ENCODE measurements at regions not wholly inside any gene's neighbourhood (a gene's known extent, or its start where the extent isn't known, plus 50 kb on each side); places are given as distances from the start of the nearest gene placed in this dataset.
"Not testable (repeated sequence)": the region's sequence is repeated elsewhere in the genome, so short reads cannot be mapped to it uniquely, and the experiment has no call there.

GRCh38 chrX:96591421-96591820, 93.2 kb upstream of the DIAPH2 start:
- TF ChIP-seq, protein P1, sequence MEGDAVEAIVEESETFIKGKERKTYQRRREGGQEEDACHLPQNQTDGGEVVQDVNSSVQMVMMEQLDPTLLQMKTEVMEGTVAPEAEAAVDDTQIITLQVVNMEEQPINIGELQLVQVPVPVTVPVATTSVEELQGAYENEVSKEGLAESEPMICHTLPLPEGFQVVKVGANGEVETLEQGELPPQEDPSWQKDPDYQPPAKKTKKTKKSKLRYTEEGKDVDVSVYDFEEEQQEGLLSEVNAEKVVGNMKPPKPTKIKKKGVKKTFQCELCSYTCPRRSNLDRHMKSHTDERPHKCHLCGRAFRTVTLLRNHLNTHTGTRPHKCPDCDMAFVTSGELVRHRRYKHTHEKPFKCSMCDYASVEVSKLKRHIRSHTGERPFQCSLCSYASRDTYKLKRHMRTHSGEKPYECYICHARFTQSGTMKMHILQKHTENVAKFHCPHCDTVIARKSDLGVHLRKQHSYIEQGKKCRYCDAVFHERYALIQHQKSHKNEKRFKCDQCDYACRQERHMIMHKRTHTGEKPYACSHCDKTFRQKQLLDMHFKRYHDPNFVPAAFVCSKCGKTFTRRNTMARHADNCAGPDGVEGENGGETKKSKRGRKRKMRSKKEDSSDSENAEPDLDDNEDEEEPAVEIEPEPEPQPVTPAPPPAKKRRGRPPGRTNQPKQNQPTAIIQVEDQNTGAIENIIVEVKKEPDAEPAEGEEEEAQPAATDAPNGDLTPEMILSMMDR (IDR thresholded peaks at IDR 0.05; ENCODE audit: low read length, missing control alignments): no peak
- DNase-seq (ENCODE audit: low read depth): peak; percentile 8
- H3K4me3 ChIP-seq (replicated peaks; ENCODE audit: low read depth, low read length): no peak overlapping the region

DNA sequence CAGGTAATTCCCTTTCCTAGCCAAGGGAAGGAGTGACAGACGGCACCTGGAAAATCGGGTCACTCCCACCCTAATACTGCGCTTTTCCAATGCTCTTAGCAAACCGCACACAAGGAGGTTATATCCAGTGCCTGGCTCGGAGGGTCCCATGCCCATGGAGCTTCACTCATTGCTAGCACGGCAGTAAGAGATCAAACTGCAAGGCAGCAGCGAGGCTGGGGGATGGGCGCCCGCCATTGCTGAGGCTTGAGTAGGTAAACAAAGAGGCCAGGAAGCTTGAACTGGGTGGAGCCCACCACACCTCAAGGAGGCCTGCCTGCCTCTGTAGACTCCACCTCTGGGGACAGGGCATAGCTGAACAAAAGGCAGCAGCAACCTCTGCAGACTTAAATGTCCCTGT, 86.8 kb upstream of the DIAPH2 start:
- not testable (repeated sequence) for DNase-seq (ENCODE audit: low read depth); H3K4me3 ChIP-seq (replicated peaks; ENCODE audit: low read depth, low read length)

GRCh38 chrX:96611619-96612362, 72.9 kb upstream of the DIAPH2 start:
- DNase-seq (ENCODE audit: low read depth): peak; percentile 39
- TF ChIP-seq, protein P1 (IDR thresholded peaks at IDR 0.05; ENCODE audit: low read length, missing control alignments): no peak

GRCh38 chrX:96615448-96615847, 69.2 kb upstream of the DIAPH2 start:
- no peak overlapping the region for H3K4me3 ChIP-seq (replicated peaks; ENCODE audit: low read depth, low read length)
- DNase-seq (ENCODE audit: low read depth): peak; percentile 3
- TF ChIP-seq, protein P1 (IDR thresholded peaks at IDR 0.05; ENCODE audit: low read length, missing control alignments): no peak

More at GRCh38 chrX:96611619-96612362, 72.9 kb upstream of the DIAPH2 start:
- H3K4me3 ChIP-seq (replicated peaks; ENCODE audit: low read depth, low read length): no peak overlapping the region

DNA sequence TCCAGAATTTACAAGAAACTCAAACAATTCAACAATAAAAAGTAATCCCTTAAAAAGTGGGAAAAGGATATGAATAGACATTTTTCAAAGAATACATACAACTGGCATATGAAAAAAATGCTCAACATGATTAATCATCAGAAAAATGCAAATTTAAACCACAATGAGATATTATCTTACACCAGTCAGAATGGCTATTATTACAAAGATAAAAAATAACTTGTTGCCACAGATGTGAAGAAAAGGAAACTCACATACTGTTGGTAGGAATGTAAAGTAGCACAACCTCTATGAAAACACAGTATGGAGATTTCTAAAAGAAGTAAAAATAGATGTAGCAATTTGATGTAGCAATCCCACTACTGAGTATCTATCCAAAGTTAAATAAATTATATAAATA, 65.1 kb upstream of the DIAPH2 start:
- no peak overlapping the region for H3K4me3 ChIP-seq (replicated peaks; ENCODE audit: low read depth, low read length)
- TF ChIP-seq, protein P1 (IDR thresholded peaks at IDR 0.05; ENCODE audit: low read length, missing control alignments): no peak
- peak; percentile 42 for DNase-seq (ENCODE audit: low read depth)

DNA sequence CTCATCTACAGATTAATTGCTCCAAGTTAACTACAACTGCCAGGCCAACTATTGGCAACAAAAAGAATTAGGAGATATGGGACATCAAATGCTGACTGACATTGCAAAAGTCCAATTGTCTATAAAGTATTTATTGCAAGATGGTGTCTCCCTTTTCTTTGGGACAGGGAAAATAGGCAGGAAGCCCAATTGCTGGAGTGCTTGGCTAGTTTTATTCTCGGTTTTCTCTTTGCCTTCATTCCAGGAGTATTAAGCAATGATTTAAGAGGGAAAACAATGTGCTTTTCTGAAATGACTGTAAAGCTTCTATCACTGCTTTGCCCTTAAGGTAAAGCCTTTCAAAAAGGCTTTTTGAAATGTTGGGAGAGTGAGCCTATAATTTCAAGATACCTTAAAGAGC, 62.8 kb upstream of the DIAPH2 start:
- DNase-seq (ENCODE audit: low read depth): peak; percentile 29
- TF ChIP-seq, protein P1 (IDR thresholded peaks at IDR 0.05; ENCODE audit: low read length, missing control alignments): no peak
- H3K4me3 ChIP-seq (replicated peaks; ENCODE audit: low read depth, low read length): no peak overlapping the region

All from fibroblast of pulmonary artery (primary cell).